Panc1 (cell line): ENCODE measurements at regions not wholly inside any gene's neighbourhood (a gene's known extent, or its start where the extent isn't known, plus 50 kb on each side); places are given as distances from the start of the nearest gene placed in this dataset.
"Not testable (repeated sequence)": the region's sequence is repeated elsewhere in the genome, so short reads cannot be mapped to it uniquely, and the experiment has no call there.

Experiments used
- TCF7L2 ChIP-seq: IDR thresholded peaks from 2 replicates; pipeline ENCODE4 v1.6.1; 2011; ENCODE audit warnings: mild to moderate bottlenecking, low read depth, low read length, inconsistent platforms
- TF ChIP-seq, protein P1 (sequence below): fragments of 450-650 bp; IDR thresholded peaks from 2 replicates; pipeline ENCODE4 v1.5.1; 2017; ENCODE audit warnings: mild to moderate bottlenecking

DNA sequence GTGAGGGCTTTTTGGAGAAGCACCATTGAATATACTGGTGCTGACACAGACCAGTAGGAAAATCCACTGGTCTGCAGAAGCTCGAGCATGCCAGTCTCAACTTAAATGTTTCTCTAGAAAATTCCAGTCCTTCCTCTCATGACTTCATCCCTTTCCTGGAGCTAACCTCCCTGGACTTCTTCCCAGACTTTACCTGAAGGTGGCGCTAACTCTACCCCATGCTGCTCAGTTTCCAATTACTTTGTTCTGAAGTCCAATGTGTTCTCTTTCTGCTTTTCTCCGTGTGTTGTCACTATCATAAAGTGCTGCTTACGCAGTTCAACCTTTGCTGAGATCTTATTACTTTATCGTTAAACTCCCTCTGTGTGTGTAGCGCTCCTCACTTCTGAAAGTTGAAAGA is 158.4 kb downstream of the ZNF37A start:
- TF ChIP-seq, protein P1, sequence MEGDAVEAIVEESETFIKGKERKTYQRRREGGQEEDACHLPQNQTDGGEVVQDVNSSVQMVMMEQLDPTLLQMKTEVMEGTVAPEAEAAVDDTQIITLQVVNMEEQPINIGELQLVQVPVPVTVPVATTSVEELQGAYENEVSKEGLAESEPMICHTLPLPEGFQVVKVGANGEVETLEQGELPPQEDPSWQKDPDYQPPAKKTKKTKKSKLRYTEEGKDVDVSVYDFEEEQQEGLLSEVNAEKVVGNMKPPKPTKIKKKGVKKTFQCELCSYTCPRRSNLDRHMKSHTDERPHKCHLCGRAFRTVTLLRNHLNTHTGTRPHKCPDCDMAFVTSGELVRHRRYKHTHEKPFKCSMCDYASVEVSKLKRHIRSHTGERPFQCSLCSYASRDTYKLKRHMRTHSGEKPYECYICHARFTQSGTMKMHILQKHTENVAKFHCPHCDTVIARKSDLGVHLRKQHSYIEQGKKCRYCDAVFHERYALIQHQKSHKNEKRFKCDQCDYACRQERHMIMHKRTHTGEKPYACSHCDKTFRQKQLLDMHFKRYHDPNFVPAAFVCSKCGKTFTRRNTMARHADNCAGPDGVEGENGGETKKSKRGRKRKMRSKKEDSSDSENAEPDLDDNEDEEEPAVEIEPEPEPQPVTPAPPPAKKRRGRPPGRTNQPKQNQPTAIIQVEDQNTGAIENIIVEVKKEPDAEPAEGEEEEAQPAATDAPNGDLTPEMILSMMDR, result not testable (repeated sequence)
- TF ChIP-seq TCF7L2, result not testable (repeated sequence)
